T47D (cell line): ENCODE measurements at regions not wholly inside any gene's neighbourhood (a gene's known extent, or its start where the extent isn't known, plus 50 kb on each side); places are given as distances from the start of the nearest gene placed in this dataset.
"Not testable (repeated sequence)": the region's sequence is repeated elsewhere in the genome, so short reads cannot be mapped to it uniquely, and the experiment has no call there.

ENCODE experiments used
- DNase-seq, 2 experiments: peaks; one replicate each; pipeline versions ENCODE4 v3.0.0 to v3.0.0-alpha.2; 2011 to 2012; ENCODE audit warnings: low read depth in 1 of 2, low spot score in 1 of 2
- JUND ChIP-seq: IDR thresholded peaks from 2 replicates; pipeline ENCODE4 v1.6.1; 2012; ENCODE audit warnings: low read depth
- in situ Hi-C: cut with HindIII; loops from 2 replicates; pipeline ENCODE4 v1.10.0; 2016; ENCODE audit warnings: low sequenced_read_pairs, low pct_unique_long_range_greater_than_20kb

DNA sequence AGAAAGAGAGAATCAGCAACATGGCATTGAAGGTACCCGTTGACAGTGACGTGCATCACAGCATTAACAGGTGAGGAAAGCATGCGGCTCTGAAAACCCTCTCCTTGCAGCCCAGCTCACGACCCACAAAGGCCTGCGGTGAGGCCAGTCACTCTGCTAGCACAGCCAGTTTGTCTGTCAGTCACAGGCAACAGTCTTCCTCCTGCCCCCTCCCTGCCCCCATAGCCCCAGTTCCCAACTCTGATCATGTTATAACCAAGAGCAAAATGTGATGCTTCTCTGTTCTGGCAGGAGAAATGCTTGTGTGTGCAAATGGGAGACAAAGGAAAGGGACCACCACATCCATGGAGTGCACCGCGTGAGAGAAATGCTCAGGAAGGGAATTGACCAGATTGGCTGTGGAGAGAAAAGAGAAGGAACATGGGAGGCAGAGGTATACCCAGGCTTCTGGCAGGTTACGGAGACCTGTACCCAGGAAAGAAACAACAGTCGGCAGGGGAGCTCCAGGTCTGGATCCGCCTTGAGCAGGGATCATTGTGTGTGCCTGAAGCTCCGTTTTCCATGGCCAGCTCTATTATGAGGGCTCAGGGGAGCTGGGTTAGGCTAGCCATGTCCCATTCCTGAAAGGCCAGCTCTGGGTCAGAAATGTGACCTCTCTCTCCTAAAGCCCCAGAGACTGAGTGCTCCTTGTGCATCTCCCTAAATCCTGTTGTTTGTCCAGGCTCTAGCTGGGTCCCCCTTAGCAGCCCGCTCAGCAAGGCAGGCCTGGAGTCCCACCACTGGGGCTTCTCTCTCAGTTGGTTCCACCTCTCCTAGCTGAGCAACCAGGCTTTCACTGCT lies 139.7 kb upstream of the MAMLD1 start:
- no peak for TF ChIP-seq JUND
- in situ Hi-C loops: no loop called here

DNA sequence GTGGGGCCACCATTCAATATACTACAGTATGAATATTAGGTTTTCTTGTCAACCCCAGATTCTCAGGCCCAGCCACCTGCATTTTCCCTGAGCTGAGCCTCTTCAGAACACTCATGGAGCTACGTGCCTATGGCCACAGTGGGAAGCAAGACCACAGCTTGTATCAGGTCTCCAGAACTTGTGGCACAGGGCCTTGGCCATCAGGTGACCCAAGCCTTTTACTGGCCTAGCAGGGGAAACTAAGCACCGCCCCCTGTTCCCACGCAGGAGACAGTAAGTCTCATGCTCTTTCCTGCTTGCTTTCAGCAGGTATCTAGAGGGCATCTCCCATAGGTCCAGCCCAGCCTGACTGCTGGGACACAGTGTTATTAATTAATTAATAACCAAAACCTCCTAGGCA lies 138.4 kb upstream of the MAMLD1 start:
- DNase-seq: no peak
- in situ Hi-C loops: no loop called here
- no peak for TF ChIP-seq JUND

More for the DNA sequence above, 139.7 kb upstream of the MAMLD1 start:
- no peak for DNase-seq

DNA sequence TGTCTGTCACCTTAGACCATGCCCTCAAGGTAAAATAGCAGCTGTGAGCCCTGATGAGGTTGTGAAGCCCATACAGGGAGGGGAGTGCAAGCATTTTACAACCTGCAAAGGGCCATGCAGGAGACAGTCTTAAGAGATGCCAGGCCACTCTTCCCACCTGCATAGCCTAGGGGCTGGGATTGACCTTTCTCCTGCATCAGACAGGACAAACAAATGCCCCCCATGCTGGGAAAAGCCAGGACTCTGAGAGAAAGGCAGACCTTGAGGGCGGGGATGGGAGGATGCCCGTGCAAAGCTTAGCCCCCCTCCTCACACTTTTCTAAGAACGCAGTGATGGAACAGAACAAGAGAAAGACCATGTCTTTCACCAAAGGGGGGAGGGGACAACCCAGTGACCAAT lies 137.9 kb upstream of the MAMLD1 start:
- in situ Hi-C loops: no loop called here
- TF ChIP-seq JUND: no peak
- no peak for DNase-seq

DNA sequence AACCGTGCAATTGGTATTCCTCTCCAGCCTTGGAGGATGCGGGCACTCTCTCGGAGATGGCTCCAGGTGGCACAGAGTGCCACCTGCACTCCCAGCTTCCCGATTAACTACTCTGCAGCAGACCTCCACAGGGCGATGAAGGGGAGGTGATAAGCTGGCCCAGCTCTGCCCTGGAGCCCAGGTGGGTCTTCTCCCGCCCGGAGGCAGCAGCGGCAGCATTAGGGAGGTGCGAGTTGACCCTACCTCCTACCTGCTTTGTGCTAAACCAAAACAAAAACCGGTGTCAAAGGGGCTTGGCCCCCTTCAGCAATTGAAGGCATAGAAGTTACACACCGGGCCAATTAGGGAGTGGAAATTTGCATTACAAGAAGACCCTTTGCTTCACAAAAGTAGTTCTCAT lies 137.4 kb upstream of the MAMLD1 start:
- DNase-seq: no peak
- in situ Hi-C loops: no loop called here
- no peak for TF ChIP-seq JUND

DNA sequence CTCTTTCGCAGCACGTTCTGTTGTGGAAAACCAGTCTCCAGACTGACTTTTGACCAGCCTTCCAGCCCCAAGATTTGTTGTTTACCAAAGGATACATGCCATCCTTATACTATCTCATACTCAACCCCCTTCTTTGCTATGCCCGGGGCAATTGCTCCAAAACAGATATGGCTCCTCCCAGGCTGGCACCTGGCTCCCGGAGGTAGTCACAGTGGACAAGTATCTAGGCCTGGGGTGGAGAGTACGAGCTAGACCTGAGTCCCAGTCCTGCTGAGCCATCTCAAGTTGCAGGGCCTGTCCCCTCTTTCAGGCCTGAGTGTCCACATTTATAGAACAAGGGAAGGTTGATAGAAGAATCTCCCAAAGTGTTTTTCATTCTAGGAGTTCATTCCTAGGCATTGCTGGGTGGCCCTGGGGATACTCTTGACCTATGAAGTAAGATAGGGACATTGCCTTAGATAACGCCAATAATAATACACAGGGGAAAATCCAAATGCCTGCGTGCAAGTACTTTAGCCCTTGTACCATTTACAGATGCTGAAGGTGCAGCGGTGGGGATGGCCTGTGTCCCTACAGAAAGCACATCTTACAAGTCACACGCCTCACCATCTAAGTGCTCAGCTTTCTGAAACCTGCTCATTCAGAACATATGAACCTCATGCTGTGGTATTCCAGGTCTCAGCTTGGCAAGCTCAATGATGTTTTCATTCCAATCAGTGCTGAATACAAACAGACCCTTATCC lies 136.7 kb upstream of the MAMLD1 start:
- in situ Hi-C loops: no loop called here
- DNase-seq: no peak
- TF ChIP-seq JUND: no peak

DNA sequence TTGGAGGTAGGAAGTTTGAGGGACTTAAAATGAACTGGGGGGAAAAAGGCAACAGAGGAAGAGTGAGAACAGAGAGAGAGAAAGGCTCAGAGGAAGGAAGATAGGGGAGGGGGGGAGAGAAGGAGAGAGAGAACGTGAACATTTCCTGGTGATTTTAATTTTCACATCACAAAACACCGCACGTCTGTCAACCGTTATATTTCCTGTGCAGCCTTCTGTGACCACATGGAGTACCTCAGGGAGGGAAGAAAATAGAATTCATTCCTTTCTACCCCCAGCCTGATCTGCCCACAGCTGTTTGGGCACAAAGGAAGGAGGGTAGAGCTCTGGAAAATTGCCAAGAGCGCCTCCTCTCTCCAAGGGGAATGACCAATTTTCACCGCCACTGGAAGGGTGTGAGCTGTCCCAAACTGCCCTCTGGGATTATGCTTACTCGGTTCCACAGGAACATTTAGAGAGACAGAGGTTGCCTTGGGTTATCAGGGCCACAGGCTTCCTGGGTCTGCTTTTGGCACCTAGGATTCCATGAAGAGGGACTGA lies 135.7 kb upstream of the MAMLD1 start:
- DNase-seq: no peak
- no peak for TF ChIP-seq JUND
- in situ Hi-C loops: no loop called here

DNA sequence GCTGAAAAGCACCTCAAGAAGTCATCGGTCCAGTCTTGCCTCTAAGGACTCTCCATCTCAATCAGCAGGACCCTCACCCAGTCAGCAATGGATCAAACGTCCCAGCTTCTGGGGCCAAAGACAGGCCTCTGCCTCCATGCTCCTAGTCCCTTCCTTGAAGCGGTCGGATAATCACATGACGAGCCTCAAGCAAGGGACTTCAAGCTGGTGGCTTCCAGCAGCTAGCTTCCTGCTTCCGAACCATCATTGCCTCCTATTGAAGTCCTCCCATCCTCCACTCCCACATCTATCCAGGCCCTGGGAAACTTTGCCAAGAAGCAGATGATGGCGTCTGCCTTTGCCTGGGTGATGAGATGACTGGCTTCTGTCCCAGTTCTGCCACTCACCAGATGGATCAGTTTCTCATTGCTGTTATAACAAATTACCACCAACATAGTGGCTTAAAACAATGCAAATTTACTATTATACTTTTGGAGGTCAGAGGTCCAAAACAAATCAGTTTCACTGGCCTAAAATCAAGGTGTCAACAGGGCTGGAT lies 135.2 kb upstream of the MAMLD1 start:
- no peak for TF ChIP-seq JUND
- in situ Hi-C loops: no loop called here
- no peak for DNase-seq

DNA sequence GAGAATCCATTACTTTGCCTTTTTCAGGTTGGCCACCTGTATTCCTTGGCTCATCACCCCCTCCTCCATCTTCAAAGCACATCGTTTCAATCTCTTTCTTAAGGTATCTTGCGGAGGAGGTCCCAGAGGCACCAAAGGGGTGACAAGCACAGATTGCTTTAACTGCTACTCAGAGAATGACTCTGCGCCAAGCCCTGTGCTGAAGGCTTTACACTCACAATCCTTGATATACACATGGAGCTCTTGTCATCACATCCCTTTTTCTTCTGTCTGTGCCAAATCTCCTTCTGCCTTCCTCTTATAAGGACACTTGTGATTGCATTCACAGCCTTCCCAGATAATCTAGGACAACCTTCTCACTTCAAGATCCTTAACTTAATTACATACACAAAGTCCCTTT lies 134.7 kb upstream of the MAMLD1 start:
- DNase-seq: no peak
- TF ChIP-seq JUND: no peak
- in situ Hi-C loops: no loop called here

DNA sequence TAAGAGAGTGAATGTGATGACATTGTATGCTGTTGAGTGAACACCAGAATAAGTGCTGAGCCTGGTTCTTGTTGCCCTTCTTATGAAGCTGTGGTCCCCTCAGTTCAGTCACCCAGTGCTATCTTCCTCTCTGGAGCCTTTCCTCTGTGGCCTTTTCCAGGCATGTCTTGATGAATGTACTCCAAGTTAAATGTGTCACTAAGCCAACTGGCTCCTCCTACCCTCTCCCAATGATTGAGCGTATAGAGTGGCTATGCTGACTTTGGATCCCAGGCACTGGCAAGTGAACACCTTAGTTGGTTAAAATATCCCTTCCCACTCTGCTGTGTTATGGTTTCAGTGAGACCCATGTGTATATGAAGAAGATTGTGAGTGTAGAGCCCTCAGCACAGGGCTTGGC lies 134.1 kb upstream of the MAMLD1 start:
- DNase-seq: no peak
- in situ Hi-C loops: no loop called here
- TF ChIP-seq JUND: no peak

DNA sequence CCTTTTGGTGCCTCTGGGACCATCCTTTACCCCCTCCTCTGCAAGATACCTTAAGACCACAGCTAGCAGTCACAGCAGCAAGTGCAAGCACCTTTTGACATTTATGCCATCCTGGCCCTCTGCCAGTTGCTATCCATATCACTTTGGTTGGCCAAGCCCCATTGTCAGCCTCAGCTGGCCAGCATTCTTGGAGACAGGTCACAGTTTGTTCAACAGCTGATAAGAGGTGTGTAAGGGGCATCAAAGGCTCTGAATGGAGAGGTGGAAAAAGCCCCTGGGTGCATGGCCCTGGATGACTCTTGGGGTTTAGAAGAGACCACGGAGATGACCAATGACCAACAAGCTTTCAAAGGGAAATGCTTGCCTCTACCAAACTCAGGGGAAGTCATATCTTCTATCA lies 133.6 kb upstream of the MAMLD1 start:
- in situ Hi-C loops: no loop called here
- no peak for TF ChIP-seq JUND
- DNase-seq: no peak

DNA sequence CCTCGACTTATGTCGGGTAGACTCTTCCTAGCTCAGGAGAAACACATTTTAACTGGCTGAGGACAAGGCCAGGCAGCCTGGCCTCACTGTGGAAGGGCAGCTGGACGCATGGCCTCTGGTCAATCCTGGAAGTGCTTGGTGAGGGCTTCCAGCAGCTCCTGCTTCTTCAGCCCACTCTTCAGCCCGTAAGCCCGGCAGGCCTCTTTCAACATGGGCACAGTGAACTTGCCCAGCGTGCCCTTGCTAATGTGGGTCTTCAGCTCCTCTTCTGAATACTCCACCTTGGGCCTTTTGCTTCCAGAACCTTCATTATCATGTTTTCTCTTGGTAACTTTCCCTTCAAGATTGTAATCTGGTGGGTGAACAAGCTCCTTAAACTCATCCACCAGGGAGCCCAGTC lies 132.2 kb upstream of the MAMLD1 start:
- in situ Hi-C loops, DNase-seq: not testable (repeated sequence)

DNA sequence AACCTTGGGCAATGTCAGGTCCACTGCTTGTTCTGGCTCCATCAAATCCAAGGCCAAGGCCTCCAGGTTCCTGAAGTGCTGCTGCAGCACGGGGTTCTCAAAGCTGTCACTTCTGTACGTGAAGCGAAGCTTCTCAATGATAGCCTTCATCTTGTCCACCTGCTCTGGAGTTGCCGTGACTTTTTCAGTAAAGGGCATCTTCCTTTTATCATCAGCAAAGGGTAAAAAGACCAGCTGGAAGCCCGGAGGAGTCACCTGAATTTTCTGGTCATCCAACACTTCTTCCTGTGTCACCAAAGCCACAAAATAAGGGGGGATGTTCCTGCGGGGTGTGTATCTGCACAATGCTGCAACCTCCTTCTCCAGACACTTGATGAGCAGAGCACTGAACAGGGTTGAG lies 131.7 kb upstream of the MAMLD1 start:
- in situ Hi-C loops, DNase-seq: not testable (repeated sequence)

DNA sequence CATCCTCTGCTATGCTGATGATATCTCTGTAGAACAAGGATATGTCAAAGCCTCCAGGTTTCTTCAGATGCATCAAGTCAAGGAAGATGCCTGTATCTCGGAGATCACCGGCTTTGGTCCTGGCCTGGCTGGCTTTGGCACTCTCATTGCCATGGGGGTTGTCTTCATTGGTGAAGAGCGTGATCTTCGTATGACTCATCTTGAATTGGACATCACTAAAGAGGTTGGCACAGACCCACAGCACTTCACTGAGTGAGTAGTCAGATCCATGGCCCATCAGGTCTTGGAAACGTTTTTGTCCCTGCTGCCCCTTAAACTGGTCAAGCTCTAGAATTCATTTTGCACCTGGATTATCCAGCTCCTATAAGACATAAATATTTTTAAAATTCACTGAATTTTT lies 130.9 kb upstream of the MAMLD1 start:
- in situ Hi-C loops, DNase-seq: not testable (repeated sequence)

DNA sequence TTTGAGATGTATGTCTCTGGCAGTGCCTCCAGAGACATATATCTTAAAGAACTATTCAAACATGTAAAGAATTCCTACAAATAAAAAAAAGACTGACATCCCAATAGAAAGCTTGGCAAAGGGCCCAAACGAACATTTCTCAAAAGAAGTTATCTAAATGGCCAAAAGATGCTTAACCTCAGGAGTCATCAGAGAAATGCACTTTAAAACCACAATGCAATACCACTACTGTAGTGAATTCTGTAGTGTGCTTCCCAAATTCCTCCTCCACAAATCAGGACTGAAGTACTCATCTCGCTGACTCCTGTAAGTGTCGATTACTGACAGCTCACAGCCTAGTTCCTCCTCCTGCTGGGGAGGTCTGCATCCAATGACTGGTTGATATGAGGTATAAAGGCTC lies 129.0 kb upstream of the MAMLD1 start:
- no peak for TF ChIP-seq JUND
- in situ Hi-C loops: no loop called here
- no peak for DNase-seq
